Femur (tissue), 1 donor: ENCODE measurements at regions not wholly inside any gene's neighbourhood (a gene's known extent, or its start where the extent isn't known, plus 50 kb on each side); places are given as distances from the start of the nearest gene placed in this dataset.

Source experiments
- DNase-seq: peaks from one replicate; pipeline ENCODE4 v3.0.0-alpha.2; 2017

- no peak for DNase-seq
Observed at GRCh38 chr4:25531272-25531671, 124.4 kb upstream of the SLC34A2 start.

GRCh38 chr4:25532591-25532990 is 123.1 kb upstream of the SLC34A2 start:
- no peak for DNase-seq

GRCh38 chr4:25533256-25533655 is 122.4 kb upstream of the SLC34A2 start:
- no peak for DNase-seq

- no peak for DNase-seq
Observed at GRCh38 chr4:25535278-25535677, 120.4 kb upstream of the SLC34A2 start.

GRCh38 chr4:25535701-25536473 is 119.8 kb upstream of the SLC34A2 start:
- DNase-seq = no peak

GRCh38 chr4:25536564-25537320 is 118.9 kb upstream of the SLC34A2 start:
- no peak for DNase-seq

- no peak for DNase-seq
Observed at GRCh38 chr4:25538430-25538829, 117.2 kb upstream of the SLC34A2 start.

- no peak for DNase-seq
Observed at GRCh38 chr4:25539241-25539640, 116.4 kb upstream of the SLC34A2 start.

- DNase-seq = no peak
Observed at GRCh38 chr4:25540734-25541133, 114.9 kb upstream of the SLC34A2 start.

- DNase-seq = no peak
Observed at GRCh38 chr4:25547343-25547742, 108.3 kb upstream of the SLC34A2 start.

- no peak for DNase-seq
Observed at GRCh38 chr4:25549413-25549812, 106.2 kb upstream of the SLC34A2 start.

GRCh38 chr4:25550376-25551030 is 105.1 kb upstream of the SLC34A2 start:
- no peak for DNase-seq

GRCh38 chr4:25551605-25552004 is 104.0 kb upstream of the SLC34A2 start:
- no peak for DNase-seq

- DNase-seq = peak; percentile 46
Observed at GRCh38 chr4:25552580-25553271, 102.9 kb upstream of the SLC34A2 start.

GRCh38 chr4:25559508-25559907 is 96.1 kb upstream of the SLC34A2 start:
- DNase-seq = no peak

- no peak for DNase-seq
Observed at GRCh38 chr4:25560605-25561004, 95.0 kb upstream of the SLC34A2 start.

GRCh38 chr4:25563071-25563564 is 92.5 kb upstream of the SLC34A2 start:
- no peak for DNase-seq

- DNase-seq = no peak
Observed at GRCh38 chr4:25564836-25565235, 90.8 kb upstream of the SLC34A2 start.

GRCh38 chr4:25567253-25567652 is 88.4 kb upstream of the SLC34A2 start:
- no peak for DNase-seq

- DNase-seq = no peak
Observed at GRCh38 chr4:25569716-25570115, 85.9 kb upstream of the SLC34A2 start.

- DNase-seq = no peak
Observed at GRCh38 chr4:25575611-25576010, 80.0 kb upstream of the SLC34A2 start.

GRCh38 chr4:25578432-25578831 is 77.2 kb upstream of the SLC34A2 start:
- no peak for DNase-seq
